GM21528 (cell line): ENCODE measurements at regions not wholly inside any gene's neighbourhood (a gene's known extent, or its start where the extent isn't known, plus 50 kb on each side); places are given as distances from the start of the nearest gene placed in this dataset.

Experiments used
- ATAC-seq: cut with Tn5 transposase; IDR thresholded peaks from one replicate; pipeline ENCODE4 v1.9.1; 2021; ENCODE audit warnings: mild to moderate bottlenecking, moderate library complexity; ENCODE audit not compliant: unreplicated experiment, low FRiP score

DNA sequence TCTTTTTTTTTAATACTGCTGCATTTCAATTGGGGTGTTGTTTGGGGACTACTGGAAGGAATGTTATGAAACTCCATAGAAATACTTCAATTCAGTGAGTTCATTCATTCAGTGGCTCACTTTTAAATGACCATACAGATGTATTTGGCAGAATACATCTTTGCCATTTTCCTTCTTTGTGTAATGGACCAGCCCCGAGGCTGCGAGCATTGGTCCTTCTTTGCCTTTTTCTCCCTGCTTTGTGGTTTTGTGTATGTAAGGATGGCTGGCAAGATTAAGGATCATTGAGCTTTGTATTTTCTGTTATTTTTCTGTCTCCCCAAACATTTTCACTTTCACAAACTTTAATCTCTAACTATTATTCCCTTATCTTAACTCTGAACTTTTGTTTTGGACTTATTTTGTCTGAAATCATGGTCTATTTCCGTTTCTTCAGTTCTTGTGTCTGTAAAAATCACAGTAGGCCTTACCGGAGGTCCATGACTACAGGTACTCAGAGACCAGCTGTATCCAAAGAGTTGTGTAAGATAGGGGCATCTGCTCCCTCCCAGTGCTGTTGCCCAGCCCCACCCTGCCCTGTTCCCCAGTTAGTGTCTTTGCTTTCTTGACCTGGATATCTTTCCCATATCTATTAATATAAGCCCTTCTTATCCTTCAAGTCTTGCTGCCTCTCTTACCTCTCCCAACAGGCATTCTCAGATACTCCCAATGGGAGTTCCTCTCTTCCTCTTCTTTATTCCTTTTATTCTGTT, 154.3 kb upstream of the DMRT1 start:
- ATAC-seq, result no peak

GRCh38 chr9:687994-688393, 153.5 kb upstream of the DMRT1 start:
- ATAC-seq, result no peak

GRCh38 chr9:690517-691111, 150.9 kb upstream of the DMRT1 start:
- no peak for ATAC-seq

GRCh38 chr9:691825-692400, 149.6 kb upstream of the DMRT1 start:
- ATAC-seq, result no peak

DNA sequence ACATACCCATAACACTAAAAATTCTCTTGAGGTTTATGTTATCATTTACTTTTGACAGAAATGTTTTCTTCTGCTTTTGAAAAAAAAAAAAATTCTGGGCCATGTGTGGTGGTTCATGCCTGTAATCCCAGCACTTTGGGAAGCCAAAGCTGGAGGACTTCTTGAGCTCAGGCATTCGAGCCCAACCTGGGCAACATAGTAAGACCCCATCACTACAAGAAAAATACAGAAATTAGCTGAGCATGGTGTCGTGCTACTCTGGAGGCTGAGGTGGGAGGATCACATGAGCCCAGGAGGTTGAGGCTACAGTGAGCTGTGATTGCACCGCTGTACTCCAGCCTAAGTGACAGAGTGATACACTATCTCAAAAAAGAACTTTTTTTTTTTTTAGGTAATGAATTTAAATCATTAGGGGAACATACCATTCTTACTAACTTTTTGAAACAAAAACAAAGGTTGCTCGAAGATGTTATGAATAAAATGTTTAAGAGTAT, 148.8 kb upstream of the DMRT1 start:
- no peak for ATAC-seq

- no peak for ATAC-seq
Observed at GRCh38 chr9:693201-694091, 148.1 kb upstream of the DMRT1 start.

DNA sequence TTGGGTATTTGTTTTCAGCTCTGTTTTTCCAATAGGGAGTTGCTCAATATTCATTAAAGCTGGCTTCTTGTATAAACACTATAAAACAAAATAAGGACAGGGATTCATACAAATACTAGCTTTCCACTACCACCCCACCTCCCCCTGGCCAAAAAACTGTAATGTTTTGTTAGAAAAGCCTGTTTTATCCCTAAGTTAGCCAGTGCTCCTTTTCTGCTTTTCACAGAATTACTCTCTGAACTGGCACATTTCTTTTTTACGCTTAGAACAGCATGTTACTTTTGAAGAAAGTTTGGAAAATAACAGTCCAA, 147.4 kb upstream of the DMRT1 start:
- ATAC-seq, result no peak

- no peak for ATAC-seq
Observed at GRCh38 chr9:694403-695154, 146.9 kb upstream of the DMRT1 start.

DNA sequence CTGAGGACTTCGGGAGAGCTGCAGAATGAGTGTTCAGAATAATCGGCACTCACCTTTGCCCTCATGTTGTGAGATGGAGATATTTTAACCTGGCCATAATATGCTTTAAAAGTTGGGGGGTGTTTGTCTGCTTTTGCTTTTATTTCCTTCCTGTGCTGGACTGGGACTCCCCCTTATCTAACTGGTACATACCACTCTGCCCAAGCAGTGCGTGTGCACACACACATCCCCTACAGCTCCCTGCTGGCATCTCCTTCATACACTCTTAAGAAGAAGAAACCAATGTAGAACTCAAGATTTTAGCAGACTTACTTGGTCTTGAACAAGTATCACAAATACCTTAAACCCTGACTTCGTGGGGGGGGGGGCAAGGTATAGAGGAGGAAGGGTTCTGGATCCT, 146.2 kb upstream of the DMRT1 start:
- no peak for ATAC-seq

DNA sequence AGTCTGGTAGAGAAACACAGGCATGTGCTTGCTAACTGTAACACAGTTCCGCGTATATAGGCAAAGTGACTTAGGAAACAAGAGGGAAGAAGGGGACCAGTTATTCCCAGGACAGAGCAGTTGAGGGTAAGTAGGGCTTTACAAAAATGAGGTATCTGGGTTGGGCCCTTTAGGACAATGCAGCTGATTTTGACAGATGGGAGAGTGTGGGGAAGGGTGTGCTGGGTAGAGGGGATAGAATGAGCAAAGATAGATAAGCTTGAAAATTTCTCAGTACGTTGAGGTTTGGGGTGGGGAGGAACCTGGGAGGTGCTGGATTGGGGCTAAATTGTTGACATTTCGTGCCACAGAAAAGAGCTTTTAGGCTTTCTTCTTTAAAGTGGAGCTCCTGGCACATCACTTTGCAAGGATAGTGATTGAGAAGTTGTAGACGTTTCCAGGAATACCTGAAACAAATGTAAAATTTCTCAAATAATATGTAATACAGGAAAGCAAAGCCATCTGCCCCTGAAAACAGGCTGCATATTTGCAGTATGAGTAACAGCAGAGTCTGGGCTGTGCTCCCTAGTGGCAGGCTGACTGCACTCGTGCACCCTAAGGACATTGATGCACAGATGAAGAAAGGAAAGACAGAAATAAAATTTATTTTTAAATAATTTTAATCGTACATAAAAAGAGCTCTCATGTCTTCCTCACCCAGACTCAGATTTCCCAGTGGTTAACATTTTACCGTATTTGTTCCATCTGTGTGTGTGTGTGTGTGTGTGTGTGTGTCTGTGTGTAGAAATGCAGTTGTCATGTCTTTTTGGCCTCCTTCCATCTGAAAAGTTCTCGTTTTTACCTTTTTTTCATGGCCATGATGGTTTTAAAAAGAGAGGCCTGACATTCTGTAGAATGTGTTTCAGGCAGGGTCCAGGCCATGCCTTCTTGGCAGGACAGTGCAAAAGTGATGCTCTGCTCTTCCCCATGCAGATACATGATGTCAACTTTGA, 144.9 kb upstream of the DMRT1 start:
- ATAC-seq, result no peak

GRCh38 chr9:698276-698675, 143.2 kb upstream of the DMRT1 start:
- no peak for ATAC-seq

DNA sequence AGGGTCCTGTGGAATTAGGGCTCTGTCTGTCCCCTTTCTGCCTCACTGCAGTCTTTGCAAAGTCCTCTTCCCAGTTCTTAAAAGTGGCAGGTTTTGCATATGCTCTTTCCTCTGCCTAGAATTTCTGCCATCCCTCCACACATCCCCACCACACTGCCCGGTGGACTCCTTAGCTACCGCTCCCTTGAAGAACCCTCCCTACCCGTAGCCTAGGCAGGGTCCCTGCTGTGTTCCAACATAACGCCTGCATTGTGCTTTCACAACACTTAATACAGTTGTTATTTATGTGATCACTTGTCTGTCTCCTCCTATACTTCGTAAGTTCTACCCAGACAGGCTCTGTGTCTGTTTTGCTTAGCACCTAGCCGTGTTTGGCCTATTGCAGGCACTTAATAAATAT, 142.5 kb upstream of the DMRT1 start:
- no peak for ATAC-seq

DNA sequence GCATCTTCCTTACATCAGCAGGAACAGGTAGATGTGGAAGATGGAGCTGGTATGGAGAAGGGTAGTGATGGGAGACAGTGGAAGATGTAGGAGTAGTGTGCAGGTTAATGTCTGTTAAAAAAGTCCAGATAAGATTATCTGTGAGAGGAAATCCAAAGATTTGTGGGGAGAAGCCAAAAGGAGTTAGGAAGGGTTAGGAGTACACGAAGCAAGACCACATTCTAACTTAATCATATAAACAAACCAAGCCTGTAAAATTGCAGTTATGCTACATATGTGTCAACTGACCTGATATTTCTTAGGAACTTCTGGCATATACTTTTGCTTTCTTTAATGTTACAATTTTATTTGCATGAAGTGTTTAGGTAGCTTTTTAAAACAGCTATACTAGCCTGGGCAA, 142.1 kb upstream of the DMRT1 start:
- ATAC-seq, result no peak

- no peak for ATAC-seq
Observed at GRCh38 chr9:700365-701282, 140.9 kb upstream of the DMRT1 start.

DNA sequence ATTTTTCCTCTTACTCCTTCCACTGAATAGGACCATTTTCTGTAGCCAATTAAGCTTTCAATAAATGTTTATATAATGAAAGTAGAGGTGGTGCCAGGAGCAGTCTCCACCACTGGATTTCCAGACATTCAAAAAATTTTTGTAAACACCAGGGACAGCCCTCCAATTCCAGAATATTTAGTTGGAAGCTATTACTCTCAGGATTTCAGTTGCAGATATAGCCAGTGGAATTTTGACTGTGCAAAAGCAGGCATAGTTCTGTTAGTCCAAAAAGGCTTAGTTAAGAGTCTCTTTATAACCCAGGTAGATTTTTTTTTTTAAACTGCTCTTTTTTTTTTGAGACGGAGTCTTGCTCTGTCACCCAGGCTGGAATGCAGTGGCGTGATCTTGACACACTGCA, 138.1 kb upstream of the DMRT1 start:
- no peak for ATAC-seq

DNA sequence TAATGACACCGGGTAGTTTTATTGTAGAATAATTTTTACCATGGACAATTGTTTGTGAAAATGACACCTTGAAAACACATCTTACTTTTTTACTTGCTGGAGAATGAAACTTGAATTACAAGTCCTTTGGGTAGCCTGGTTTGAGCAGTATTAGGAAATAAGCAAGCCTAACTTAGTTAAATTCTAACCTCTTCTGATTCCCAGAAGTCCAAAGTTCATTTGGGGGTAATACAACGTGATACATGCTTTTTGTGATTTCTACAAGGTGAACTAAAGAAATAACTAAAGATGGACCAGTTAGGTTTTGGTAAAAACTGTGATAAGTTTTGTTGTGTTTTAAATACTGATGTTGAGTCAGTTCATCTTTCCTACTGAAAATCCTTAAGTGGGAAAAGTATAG, 135.4 kb upstream of the DMRT1 start:
- no peak for ATAC-seq

DNA sequence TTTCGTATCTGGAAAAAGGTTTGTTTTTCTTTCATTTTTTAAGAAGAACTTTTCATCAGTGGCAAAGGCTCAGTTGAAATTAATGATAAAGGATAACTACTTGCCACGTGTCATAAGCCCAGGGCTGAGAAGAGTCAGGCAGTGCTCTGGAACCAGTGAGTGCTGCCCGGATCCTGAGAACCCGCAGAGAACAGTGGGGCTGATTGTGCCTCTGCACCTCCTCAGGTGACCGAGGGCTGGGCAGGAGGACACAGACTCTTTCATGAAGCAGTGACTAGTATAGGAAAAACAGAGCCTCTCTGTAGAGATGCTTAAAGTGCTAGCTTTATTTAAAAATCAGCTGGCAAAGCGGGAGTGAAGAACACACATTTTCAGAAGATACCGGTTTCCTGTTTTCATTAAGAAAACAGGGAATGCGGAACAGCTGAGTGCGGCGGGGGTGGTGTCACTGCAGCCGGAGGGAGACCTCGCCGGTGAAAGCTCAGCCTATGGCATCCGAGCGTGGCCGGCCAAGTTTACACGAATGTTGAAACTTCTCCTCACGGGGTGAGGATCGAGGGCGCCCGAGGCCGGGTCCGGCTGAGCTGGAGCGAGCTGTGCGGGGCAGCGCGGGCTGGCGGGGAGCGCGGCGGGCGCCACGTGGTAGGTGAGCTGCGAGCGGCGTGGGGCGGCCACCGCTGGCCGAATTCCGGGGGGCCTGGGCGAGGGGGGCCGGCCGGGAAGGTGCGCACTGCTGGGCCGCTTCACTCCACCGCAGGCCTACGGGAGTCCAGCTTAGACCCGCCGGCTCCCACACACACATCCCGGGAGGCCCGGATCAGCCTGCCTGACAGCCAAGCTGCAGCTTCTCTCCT, 134.7 kb upstream of the DMRT1 start:
- no peak for ATAC-seq
